ENCODE measurements at regions not wholly inside any gene's neighbourhood (a gene's known extent, or its start where the extent isn't known, plus 50 kb on each side); places are given as distances from the start of the nearest gene placed in this dataset.

DNA sequence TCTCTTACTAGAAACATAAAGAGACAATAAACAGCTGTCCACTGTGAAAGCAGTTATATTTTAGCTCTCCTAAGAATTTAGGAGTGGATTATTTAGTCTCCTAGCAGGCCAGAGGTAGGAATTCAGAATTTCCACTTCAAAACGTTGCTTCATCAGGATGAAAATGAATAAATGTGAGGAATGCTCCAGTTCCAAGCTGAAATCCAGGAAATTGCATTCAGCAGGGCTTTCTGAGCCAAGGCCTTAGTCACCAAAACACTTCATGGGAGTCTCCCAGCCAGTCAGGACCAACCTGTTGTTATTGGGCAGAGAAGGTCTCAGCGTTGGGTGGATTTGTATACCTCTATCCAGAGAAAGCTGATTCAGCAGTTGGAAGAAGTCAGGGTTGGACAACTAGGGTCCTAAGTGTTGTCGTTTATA is 1040.3 kb downstream of the TLE1 start:
- no peak overlapping the region for H3K4me3 ChIP-seq (ENCODE audit: severe bottlenecking)
- no peaks in the 10 kb centered on the region for H3K27me3 ChIP-seq (ENCODE audit: insufficient read depth, poor library complexity, severe bottlenecking)
- no peak for DNase-seq (ENCODE audit: low spot score)
- peak; percentile 82 for ATAC-seq (ENCODE audit: low read depth)
- H3K27ac ChIP-seq (ENCODE audit: poor library complexity, severe bottlenecking) = peak overlapping the region; percentile 10
- peaks cover 13% of the 10 kb centered on the region for H3K4me1 ChIP-seq (ENCODE audit: insufficient read depth, poor library complexity, severe bottlenecking)
- TF ChIP-seq, protein P1, sequence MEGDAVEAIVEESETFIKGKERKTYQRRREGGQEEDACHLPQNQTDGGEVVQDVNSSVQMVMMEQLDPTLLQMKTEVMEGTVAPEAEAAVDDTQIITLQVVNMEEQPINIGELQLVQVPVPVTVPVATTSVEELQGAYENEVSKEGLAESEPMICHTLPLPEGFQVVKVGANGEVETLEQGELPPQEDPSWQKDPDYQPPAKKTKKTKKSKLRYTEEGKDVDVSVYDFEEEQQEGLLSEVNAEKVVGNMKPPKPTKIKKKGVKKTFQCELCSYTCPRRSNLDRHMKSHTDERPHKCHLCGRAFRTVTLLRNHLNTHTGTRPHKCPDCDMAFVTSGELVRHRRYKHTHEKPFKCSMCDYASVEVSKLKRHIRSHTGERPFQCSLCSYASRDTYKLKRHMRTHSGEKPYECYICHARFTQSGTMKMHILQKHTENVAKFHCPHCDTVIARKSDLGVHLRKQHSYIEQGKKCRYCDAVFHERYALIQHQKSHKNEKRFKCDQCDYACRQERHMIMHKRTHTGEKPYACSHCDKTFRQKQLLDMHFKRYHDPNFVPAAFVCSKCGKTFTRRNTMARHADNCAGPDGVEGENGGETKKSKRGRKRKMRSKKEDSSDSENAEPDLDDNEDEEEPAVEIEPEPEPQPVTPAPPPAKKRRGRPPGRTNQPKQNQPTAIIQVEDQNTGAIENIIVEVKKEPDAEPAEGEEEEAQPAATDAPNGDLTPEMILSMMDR (IDR thresholded peaks at IDR 0.05; ENCODE audit: poor library complexity, severe bottlenecking) = no peak
- H3K36me3 ChIP-seq (ENCODE audit: low read depth) = no peaks in the 10 kb centered on the region
- H3K9me3 ChIP-seq (ENCODE audit: severe bottlenecking) = no peaks in the 10 kb centered on the region

DNA sequence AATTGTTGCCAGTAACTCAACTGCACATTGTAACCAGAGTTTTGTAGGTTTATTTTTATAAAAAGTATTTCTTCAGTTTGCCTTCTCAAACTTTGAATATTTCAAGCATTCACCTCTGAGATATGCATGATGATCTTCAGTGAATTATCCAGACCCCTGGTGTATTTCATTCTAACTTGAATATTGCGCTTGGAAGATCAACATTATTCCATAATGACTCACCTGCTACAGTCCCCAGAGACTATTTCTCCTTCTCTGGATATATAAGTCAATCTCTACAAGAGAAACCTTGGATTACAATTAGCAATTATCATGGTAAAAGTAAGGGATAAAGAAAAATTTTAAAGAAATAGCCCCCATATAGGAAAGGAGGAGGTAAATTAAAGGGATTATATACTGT is 1041.0 kb downstream of the TLE1 start:
- ATAC-seq (ENCODE audit: low read depth) (no peak), DNase-seq (ENCODE audit: low spot score) (no peak)
- H3K27me3 ChIP-seq (ENCODE audit: insufficient read depth, poor library complexity, severe bottlenecking) = no peaks in the 10 kb centered on the region
- H3K36me3 ChIP-seq (ENCODE audit: low read depth) = no peaks in the 10 kb centered on the region
- H3K4me1 ChIP-seq (ENCODE audit: insufficient read depth, poor library complexity, severe bottlenecking) = peaks cover 13% of the 10 kb centered on the region
- H3K9me3 ChIP-seq (ENCODE audit: severe bottlenecking) = no peaks in the 10 kb centered on the region
- TF ChIP-seq, protein P1 (IDR thresholded peaks at IDR 0.05; ENCODE audit: poor library complexity, severe bottlenecking) = no peak
- H3K27ac ChIP-seq (ENCODE audit: poor library complexity, severe bottlenecking) = no peak overlapping the region
- no peak overlapping the region for H3K4me3 ChIP-seq (ENCODE audit: severe bottlenecking)

DNA sequence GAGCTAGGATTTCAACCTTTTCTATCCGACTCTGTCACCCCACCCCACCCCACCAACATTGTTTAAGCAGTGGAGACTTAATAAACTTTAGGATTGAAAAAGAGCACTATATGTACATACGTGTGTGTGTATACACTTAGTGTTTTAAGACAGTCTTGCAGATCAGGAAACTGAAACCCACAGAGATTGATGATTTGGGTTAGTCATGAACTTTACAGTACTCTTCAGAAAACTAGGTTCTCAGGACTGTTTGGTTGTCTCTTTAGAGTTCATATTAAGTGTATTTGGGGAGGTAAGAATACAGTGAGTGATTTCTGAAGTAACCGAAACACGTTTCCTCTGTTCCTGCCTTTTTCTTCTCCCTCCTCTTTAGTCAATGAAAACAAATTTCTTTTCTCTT is 1043.1 kb downstream of the TLE1 start:
- Histone ChIP-seq H3K27ac (ENCODE audit: poor library complexity, severe bottlenecking) (no peak overlapping the region), H3K4me3 (ENCODE audit: severe bottlenecking) (no peak overlapping the region), H3K36me3 (ENCODE audit: low read depth) (no peaks in the 10 kb centered on the region), H3K27me3 (ENCODE audit: insufficient read depth, poor library complexity, severe bottlenecking) (no peaks in the 10 kb centered on the region), H3K4me1 (ENCODE audit: insufficient read depth, poor library complexity, severe bottlenecking) (peaks cover 13% of the 10 kb centered on the region), H3K9me3 (ENCODE audit: severe bottlenecking) (no peaks in the 10 kb centered on the region)
- DNase-seq (ENCODE audit: low spot score) (no peak), ATAC-seq (ENCODE audit: low read depth) (no peak)
- TF ChIP-seq, protein P1 (IDR thresholded peaks at IDR 0.05; ENCODE audit: poor library complexity, severe bottlenecking) = no peak

DNA sequence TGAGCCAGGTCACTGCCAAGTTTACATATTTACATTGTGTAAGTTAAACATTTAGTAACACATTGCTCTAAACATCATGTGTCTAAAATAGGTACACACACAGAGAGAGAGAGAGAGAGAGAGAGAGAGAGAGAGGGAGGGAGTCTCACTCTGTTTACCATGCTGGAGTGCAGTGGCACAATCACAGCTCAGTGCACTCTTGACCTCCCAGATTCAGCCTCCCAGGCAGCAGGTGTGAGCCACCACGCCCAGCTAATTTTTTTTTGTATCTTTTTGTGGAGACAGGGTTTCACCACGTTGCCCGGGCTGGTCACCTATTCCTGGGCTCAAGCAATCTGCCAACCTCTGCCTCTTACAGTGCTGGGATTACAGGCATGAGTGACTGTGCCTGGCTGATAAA is 1045.3 kb downstream of the TLE1 start:
- H3K27me3 ChIP-seq (ENCODE audit: insufficient read depth, poor library complexity, severe bottlenecking) = no peaks in the 10 kb centered on the region
- no peak for ATAC-seq (ENCODE audit: low read depth)
- no peaks in the 10 kb centered on the region for H3K36me3 ChIP-seq (ENCODE audit: low read depth)
- TF ChIP-seq, protein P1 (IDR thresholded peaks at IDR 0.05; ENCODE audit: poor library complexity, severe bottlenecking) = no peak
- no peaks in the 10 kb centered on the region for H3K9me3 ChIP-seq (ENCODE audit: severe bottlenecking)
- no peak overlapping the region for H3K4me3 ChIP-seq (ENCODE audit: severe bottlenecking)
- H3K4me1 ChIP-seq (ENCODE audit: insufficient read depth, poor library complexity, severe bottlenecking) = peaks cover 11% of the 10 kb centered on the region
- H3K27ac ChIP-seq (ENCODE audit: poor library complexity, severe bottlenecking) = no peak overlapping the region
- DNase-seq (ENCODE audit: low spot score) = no peak

DNA sequence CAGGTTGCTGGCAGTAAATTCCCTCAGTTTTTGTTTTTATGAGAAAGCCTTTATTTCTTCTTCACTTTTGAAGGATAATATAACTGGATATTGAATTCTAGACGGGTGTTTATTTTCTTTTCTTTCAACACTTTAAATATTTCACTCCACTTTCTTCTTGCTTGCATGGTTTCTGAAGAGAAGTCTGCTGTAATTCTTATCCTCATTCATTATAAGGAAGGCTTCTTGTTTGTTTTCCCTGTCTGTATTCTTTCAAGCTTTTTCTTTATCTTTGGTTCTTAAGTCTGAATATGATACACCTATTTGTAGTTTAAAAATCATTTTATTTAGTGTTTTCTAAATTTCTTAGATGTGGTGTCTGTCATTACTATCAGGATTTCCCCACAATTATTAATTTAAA is 1054.3 kb downstream of the TLE1 start:
- DNase-seq (ENCODE audit: low spot score) = no peak
- ATAC-seq (ENCODE audit: low read depth) = no peak
- no peaks in the 10 kb centered on the region for H3K4me1 ChIP-seq (ENCODE audit: insufficient read depth, poor library complexity, severe bottlenecking)
- H3K27me3 ChIP-seq (ENCODE audit: insufficient read depth, poor library complexity, severe bottlenecking) = no peaks in the 10 kb centered on the region
- TF ChIP-seq, protein P1 (IDR thresholded peaks at IDR 0.05; ENCODE audit: poor library complexity, severe bottlenecking) = no peak
- no peaks in the 10 kb centered on the region for H3K9me3 ChIP-seq (ENCODE audit: severe bottlenecking)
- no peak overlapping the region for H3K27ac ChIP-seq (ENCODE audit: poor library complexity, severe bottlenecking)
- no peaks in the 10 kb centered on the region for H3K36me3 ChIP-seq (ENCODE audit: low read depth)
- H3K4me3 ChIP-seq (ENCODE audit: severe bottlenecking) = no peak overlapping the region

All from RWPE2 (cell line).